ENCODE measurements at regions not wholly inside any gene's neighbourhood (a gene's known extent, or its start where the extent isn't known, plus 50 kb on each side); places are given as distances from the start of the nearest gene placed in this dataset.

DNA sequence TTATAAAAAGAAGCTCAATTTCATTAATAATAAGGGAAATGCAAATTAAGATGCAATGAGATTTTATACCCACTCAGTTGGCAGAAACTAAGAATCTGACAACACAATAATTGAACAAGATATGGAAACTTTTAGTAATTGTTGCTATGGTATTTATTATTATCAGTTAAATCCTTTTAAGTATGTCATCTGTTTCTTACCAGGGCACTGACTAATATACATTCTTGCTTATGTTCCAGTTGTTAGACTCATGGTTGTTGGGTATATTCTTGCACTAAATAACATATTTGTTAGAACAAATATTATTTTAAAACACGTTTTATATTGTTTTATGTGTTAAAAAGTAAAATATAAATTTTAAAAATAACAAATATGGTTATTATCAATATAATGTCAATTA lies 690.3 kb downstream of the MECOM start:
- TF ChIP-seq TCF7 (CRISPR knock-in tag; IDR thresholded peaks at IDR 0.05; ENCODE audit: low read depth) (no peak), CTCF (IDR thresholded peaks at IDR 0.05) (no peak), ZNF263 (CRISPR knock-in tag; IDR thresholded peaks at IDR 0.05; ENCODE audit: low read depth) (no peak)
